ENCODE measurements at regions not wholly inside any gene's neighbourhood (a gene's known extent, or its start where the extent isn't known, plus 50 kb on each side); places are given as distances from the start of the nearest gene placed in this dataset.

DNA sequence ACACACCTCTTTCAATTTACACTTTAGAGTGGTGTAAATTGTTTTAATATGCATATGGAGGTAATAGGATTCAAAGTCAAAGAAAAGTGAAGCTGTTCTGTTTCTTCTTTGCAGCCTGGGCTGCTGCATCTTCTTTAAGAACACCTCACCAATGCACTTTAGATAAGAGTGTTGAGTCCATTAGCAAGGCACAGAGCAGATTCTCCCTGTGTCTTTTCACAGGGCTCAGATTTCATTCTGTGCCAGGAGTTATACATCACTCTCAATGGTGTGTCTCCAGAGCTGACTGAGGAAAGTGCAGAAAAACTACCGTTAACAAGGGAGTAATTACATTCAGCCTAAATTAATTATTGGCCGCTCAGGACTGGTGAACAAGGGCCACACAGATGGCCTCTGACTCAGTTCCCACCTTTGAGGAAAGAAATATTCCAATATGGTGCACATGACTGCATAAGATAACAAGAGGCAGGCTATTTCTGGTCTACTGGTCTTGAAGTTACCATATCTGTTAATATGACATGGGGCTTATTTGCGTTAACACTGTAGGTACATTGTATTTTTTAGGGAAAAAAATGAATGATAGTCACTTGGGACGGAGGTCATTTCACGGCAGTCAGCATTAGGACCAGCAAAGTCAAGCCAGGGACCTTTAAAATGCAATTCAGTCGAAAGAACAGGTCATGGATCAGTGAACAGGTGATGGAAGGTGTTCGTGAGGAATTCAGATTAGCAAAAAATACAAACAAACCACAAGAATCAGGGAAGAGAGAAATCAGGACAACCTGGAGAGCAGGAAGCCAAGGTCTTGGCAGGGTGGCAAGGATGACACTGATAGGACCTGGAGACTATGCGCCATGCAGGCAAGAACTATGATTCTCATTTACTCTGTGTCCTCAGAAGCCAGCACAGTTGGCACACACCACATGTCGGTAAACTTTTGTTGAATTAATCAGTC, 203.7 kb downstream of the TBX18 start:
- TF ChIP-seq EZH2 (IDR thresholded peaks at IDR 0.05) (no peak), FOXP2 (optimal IDR thresholded peaks at IDR 0.05; ENCODE audit: control extremely low read depth, extremely low read length, insufficient read depth) (no peak), POLR2AphosphoS5 (IDR thresholded peaks at IDR 0.05; ENCODE audit: borderline replicate concordance, low read depth, low read length) (no peak)
- no peak overlapping the region for H3K27ac ChIP-seq
- no peaks in the 10 kb centered on the region for H3K36me3 ChIP-seq (ENCODE audit: insufficient read depth, low read length)
- no peak overlapping the region for H3K9ac ChIP-seq (ENCODE audit: insufficient read length)
- no peaks in the 10 kb centered on the region for H3K9me3 ChIP-seq (ENCODE audit: low read depth, low read length)
- DNase-seq (ENCODE audit: low read depth, low spot score): no peak
- no peak overlapping the region for H3K4me3 ChIP-seq

DNA sequence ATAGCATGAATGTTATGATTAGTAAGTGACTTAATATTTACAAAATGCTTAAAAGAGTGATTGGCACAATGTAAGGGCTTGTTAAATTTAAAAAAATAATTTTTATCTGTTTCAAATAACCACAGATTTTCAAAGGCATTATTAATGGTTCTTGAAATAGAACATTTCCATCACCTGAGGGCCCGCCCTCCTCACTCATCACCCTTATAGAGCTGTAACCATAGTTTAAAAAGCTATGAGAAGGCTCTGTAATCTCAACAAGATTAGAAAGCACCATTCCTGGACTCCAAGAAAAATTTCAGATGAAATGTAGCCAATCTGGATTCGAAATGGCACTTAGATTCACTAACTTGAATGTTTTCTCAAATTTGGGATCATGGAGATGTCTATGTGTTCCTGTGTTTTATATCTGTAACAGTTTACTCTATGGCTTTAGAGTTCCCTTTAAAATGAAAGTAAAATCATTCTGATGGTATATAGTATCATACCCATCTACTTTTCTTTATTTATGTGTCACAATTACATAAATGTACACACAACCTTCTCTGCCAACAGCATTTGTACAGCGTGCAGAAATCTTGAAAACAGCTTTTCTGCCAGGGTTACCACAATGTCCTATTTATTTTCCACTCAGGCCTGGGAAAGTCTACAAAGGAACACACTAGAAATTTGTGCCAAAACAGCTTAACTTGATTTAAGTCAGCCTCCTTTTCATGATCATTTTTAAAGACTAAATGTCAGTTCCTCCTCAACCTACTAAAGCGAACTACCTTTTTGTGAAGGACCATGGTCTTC, 207.7 kb downstream of the TBX18 start:
- no peak overlapping the region for H3K9ac ChIP-seq (ENCODE audit: insufficient read length)
- H3K36me3 ChIP-seq (ENCODE audit: insufficient read depth, low read length): no peaks in the 10 kb centered on the region
- H3K27ac ChIP-seq: no peak overlapping the region
- H3K9me3 ChIP-seq (ENCODE audit: low read depth, low read length): no peaks in the 10 kb centered on the region
- TF ChIP-seq POLR2AphosphoS5 (IDR thresholded peaks at IDR 0.05; ENCODE audit: borderline replicate concordance, low read depth, low read length): no peak
- no peak for DNase-seq (ENCODE audit: low read depth, low spot score)
- no peak overlapping the region for H3K4me3 ChIP-seq

DNA sequence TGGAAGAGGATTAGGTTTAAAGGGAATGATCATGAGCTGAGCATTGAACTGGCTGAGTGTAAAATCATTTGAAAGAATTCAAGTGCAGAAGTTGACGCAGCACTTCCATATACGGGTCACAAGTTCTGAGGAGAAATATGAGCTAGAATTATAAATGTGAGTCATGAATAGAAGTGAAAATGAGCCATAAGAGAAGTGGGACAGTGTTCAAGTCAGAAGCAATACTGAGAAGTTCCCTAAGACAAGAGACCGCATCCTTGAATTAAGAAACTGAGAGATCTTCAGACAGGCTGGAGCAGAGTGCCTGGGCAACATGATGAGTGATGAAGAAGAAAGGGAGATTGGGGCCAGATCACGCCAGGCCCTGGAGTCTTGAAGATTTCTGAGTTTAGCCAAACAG, 209.7 kb downstream of the TBX18 start:
- no peak for DNase-seq (ENCODE audit: low read depth, low spot score)
- no peaks in the 10 kb centered on the region for H3K36me3 ChIP-seq (ENCODE audit: insufficient read depth, low read length)
- H3K4me3 ChIP-seq: no peak overlapping the region
- no peaks in the 10 kb centered on the region for H3K9me3 ChIP-seq (ENCODE audit: low read depth, low read length)
- no peak overlapping the region for H3K27ac ChIP-seq
- H3K9ac ChIP-seq (ENCODE audit: insufficient read length): no peak overlapping the region
- TF ChIP-seq EZH2 (IDR thresholded peaks at IDR 0.05) (no peak), POLR2AphosphoS5 (IDR thresholded peaks at IDR 0.05; ENCODE audit: borderline replicate concordance, low read depth, low read length) (no peak), FOXP2 (optimal IDR thresholded peaks at IDR 0.05; ENCODE audit: control extremely low read depth, extremely low read length, insufficient read depth) (no peak)

DNA sequence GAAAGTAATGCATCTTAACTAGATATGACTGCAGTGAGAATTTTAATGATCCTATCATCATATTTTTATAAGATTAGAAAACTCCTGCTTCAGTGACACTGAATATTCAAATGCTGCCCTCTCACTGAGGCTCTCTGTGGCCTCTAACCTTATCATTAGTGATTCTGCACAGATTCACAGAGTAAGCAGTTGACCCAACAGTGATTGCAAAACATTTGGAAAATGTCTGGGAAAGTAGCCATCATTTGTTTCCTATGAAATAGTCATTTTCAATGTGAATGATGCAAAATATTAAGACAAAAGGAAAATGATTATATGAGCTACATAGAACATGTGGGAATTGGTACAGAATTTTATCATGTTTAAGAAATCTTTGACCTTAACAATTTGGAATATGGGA, 210.3 kb downstream of the TBX18 start:
- DNase-seq (ENCODE audit: low read depth, low spot score): no peak
- H3K36me3 ChIP-seq (ENCODE audit: insufficient read depth, low read length): no peaks in the 10 kb centered on the region
- no peaks in the 10 kb centered on the region for H3K9me3 ChIP-seq (ENCODE audit: low read depth, low read length)
- H3K4me3 ChIP-seq: no peak overlapping the region
- no peak overlapping the region for H3K9ac ChIP-seq (ENCODE audit: insufficient read length)
- H3K27ac ChIP-seq: no peak overlapping the region
- TF ChIP-seq FOXP2 (optimal IDR thresholded peaks at IDR 0.05; ENCODE audit: control extremely low read depth, extremely low read length, insufficient read depth) (no peak), EZH2 (IDR thresholded peaks at IDR 0.05) (no peak), POLR2AphosphoS5 (IDR thresholded peaks at IDR 0.05; ENCODE audit: borderline replicate concordance, low read depth, low read length) (no peak)

DNA sequence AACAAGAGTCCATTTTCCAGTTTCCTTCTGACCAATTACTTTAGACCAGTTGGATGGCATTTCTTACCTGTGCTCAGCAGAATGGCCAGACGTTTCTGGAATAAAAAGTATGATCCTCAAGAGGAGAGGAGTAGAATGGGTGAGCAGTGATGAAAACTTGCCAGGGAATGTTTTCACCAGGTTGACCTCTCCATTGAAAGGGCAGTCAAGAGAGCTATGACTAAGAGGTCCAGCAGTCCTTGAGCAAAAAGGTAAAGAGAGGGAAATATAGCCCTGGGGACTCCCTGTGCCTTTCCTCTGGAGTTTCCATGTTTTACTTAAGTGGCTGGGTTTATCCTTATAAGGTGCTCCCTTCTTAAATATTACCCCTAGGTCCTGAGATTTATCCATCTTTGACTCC, 210.9 kb downstream of the TBX18 start:
- Histone ChIP-seq H3K9me3 (ENCODE audit: low read depth, low read length) (no peaks in the 10 kb centered on the region), H3K4me3 (no peak overlapping the region), H3K36me3 (ENCODE audit: insufficient read depth, low read length) (no peaks in the 10 kb centered on the region), H3K27ac (no peak overlapping the region), H3K9ac (ENCODE audit: insufficient read length) (no peak overlapping the region)
- no peak for DNase-seq (ENCODE audit: low read depth, low spot score)
- TF ChIP-seq EZH2 (IDR thresholded peaks at IDR 0.05) (no peak), FOXP2 (optimal IDR thresholded peaks at IDR 0.05; ENCODE audit: control extremely low read depth, extremely low read length, insufficient read depth) (no peak), POLR2AphosphoS5 (IDR thresholded peaks at IDR 0.05; ENCODE audit: borderline replicate concordance, low read depth, low read length) (no peak)

DNA sequence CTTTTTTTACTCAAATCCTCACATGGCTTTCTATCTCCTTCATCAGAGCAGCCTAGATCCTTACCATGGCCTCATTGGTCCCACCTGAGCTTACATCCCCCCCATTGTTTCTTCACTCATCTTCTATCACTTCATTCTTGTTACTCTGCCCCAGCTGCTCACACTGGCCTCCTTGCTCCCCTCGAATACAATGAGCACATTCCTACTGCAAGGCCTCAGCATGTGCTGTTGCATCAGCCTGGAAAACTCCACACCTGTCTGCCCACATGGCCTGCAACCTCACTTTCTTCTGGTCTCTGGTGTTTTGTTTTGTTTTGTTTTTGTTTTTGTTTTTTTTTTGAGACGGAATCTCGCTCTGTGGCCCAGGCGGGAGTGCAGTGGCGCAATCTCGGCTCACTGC, 212.6 kb downstream of the TBX18 start:
- DNase-seq (ENCODE audit: low read depth, low spot score): no peak

DNA sequence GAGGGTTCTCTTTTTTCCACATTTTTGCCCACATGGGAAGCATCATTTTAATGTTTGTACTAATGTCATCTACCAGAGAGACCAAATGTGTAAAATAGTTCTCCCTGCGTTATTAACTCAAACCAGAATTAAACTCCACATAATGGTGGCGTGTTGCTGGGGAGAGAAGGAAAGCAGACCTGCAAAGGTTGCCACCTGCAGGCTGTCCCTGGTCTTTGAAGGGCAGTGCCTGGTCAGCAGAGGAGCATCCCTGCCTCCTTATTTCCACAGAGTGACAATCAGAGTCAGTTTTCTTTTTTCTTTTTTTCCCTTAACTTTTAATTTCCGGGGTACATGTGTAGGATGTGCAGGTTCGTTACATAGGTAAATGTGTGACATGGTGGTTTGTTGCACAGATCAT, 214.5 kb downstream of the TBX18 start:
- H3K4me3 ChIP-seq: no peak overlapping the region

More for the DNA sequence above, 212.6 kb downstream of the TBX18 start:
- Histone ChIP-seq H3K9ac (ENCODE audit: insufficient read length) (no peak overlapping the region), H3K4me3 (no peak overlapping the region), H3K27ac (no peak overlapping the region), H3K36me3 (ENCODE audit: insufficient read depth, low read length) (no peaks in the 10 kb centered on the region), H3K9me3 (ENCODE audit: low read depth, low read length) (no peaks in the 10 kb centered on the region)
- TF ChIP-seq EZH2 (IDR thresholded peaks at IDR 0.05): no peak
- no peak for TF ChIP-seq FOXP2 (optimal IDR thresholded peaks at IDR 0.05; ENCODE audit: control extremely low read depth, extremely low read length, insufficient read depth)
- TF ChIP-seq POLR2AphosphoS5 (IDR thresholded peaks at IDR 0.05; ENCODE audit: borderline replicate concordance, low read depth, low read length): no peak

DNA sequence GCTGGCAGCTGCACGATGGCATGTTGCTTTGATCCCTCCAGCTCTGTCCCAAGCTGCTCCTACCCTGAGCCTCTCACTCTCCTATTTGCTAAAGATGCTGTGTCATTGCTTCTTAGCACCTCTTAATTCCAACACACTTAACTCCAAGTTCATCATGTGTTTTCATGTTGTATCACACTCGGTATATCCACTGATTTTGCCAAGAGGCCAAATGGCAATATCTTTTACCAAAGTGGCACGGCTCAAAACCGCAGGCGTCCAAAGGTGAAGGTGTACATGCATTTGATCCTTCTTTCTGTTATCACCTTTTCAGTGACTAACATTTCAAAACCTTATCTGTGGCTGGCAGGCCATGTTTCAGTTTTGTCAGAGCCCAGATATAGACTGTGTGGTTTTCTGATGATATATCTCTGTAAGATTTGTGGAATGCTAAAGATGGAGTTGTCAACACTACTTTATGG, 217.0 kb downstream of the TBX18 start:
- H3K4me3 ChIP-seq: no peak overlapping the region
- DNase-seq (ENCODE audit: low read depth, low spot score): no peak
- H3K9me3 ChIP-seq (ENCODE audit: low read depth, low read length): no peaks in the 10 kb centered on the region
- H3K36me3 ChIP-seq (ENCODE audit: insufficient read depth, low read length): no peaks in the 10 kb centered on the region
- H3K9ac ChIP-seq (ENCODE audit: insufficient read length): no peak overlapping the region
- TF ChIP-seq FOXP2 (optimal IDR thresholded peaks at IDR 0.05; ENCODE audit: control extremely low read depth, extremely low read length, insufficient read depth): no peak
- no peak for TF ChIP-seq EZH2 (IDR thresholded peaks at IDR 0.05)
- no peak for TF ChIP-seq POLR2AphosphoS5 (IDR thresholded peaks at IDR 0.05; ENCODE audit: borderline replicate concordance, low read depth, low read length)
- H3K27ac ChIP-seq: no peak overlapping the region

More for the DNA sequence above, 214.5 kb downstream of the TBX18 start:
- Histone ChIP-seq H3K9me3 (ENCODE audit: low read depth, low read length) (no peaks in the 10 kb centered on the region), H3K9ac (ENCODE audit: insufficient read length) (no peak overlapping the region), H3K27ac (no peak overlapping the region), H3K36me3 (ENCODE audit: insufficient read depth, low read length) (no peaks in the 10 kb centered on the region)
- no peak for TF ChIP-seq POLR2AphosphoS5 (IDR thresholded peaks at IDR 0.05; ENCODE audit: borderline replicate concordance, low read depth, low read length)
- TF ChIP-seq EZH2 (IDR thresholded peaks at IDR 0.05): no peak
- no peak for TF ChIP-seq FOXP2 (optimal IDR thresholded peaks at IDR 0.05; ENCODE audit: control extremely low read depth, extremely low read length, insufficient read depth)
- no peak for DNase-seq (ENCODE audit: low read depth, low spot score)

Measured in SK-N-MC (cell line).